ENCODE measurements at regions not wholly inside any gene's neighbourhood (a gene's known extent, or its start where the extent isn't known, plus 50 kb on each side); places are given as distances from the start of the nearest gene placed in this dataset.

DNA sequence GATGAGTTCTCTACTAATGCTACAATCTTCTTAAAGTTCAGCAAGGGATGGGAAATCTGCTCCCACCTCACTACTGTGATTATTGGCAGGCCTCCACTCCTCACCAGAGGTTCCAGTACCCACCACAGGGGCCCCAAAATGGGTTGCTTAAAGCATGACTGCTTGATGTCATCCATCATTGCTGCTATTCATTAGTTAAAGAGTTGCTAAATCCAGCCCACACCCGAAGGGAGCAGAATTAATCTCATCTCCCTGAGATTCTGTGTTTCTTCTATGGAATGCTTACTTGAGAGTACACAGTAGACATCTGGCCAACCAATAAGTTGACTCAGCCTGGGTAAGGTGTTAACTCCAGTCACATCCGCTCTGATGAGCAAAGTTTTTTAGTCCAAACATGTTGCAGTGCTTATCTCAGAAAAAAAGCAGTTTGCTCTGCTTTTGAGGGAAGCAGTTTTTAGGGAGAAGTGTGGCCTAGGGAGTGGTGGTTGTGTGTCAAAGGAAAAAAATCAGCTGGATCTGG lies 690.2 kb upstream of the POU3F3 start:
- DNase-seq, result no peak

DNA sequence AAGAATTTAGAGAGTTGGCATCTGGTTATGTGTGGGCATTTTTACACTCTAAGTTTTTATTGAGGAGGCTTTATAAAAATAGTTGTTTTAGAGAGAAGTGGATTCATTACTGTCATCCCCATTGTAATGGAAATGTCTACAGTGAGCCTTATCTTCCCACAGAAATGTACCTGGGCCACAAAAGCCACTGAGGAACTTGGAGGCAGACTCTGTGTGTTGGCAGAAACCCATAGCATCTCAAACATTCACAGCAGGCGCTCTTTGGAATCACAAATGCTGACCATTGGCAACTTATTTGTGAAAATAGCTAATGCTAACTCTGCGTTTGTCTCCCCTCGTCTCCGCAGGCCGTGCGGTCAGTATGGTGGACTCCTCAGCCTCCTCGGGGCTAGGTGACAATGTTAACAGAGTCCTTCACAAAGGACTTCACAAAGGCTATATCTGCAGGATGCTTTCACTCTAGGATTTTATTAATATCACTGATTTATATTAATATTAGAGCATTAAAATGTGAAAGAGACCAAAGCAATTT lies 689.1 kb upstream of the POU3F3 start:
- no peak for DNase-seq

DNA sequence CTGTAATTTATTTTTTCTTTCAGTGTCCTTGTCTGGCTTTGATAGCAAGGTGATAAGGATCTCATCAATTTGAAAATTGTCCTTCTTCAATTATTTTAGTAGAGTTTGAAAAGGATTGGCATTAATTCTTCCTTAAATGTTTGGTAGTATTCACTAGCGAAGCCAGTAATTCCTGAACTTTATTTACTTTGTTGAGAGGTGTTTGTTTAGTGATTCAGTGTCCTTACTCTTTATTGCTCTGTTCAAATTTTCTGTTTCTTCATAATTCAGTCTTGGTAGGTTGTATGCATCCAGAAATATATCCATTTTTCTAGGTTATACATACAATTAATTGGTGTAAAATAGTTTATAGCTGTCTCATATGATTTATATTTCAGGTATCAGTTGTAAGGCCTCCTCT lies 676.7 kb upstream of the POU3F3 start:
- no peak for DNase-seq

DNA sequence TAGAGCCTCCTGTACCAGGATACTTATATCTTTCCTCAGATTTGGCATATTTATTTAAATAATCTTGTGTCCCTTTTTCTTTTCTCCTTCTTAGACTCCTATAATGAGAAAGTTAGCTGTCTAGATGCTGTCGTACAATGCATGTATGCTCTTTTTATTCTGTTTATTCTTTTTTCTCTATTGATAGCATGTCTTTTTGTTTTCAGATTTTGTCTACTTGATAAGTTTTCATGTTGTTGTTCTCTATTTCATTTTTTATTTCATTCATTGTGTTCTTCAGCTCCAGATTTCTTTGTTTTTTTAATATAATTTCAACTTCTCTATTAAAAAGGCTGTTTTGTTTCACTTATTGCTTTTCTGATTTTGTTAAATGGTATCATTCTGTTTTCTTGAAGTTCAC lies 674.3 kb upstream of the POU3F3 start:
- no peak for DNase-seq

DNA sequence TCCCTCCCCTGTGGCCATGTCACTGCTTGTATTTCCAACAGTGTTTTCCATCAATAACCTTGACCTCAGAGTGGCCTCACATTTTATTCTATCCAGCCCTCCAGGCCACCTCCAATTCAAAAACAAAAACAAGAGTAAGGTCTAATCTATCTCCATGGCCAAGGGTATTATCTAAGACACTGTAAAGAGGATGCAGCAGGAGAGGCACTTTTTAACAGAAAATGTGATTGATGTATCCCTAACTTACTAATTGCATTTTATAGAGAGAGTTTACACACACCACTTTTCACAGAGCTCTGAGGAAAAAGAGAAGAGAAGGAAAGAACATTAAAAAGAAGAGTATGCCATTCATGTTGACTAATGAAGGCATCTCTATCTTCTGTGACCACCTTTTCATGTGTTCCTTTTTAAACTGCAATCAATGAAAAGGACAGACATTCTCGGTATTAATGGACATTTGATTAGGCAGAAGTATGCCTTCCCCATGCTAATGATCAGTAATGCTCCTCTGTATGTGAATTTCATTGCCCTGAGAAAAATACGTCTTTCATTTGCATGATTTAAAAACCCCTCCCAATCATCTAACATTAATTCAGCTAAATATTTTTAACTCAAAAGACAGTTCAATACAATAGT lies 653.3 kb upstream of the POU3F3 start:
- DNase-seq, result no peak

DNA sequence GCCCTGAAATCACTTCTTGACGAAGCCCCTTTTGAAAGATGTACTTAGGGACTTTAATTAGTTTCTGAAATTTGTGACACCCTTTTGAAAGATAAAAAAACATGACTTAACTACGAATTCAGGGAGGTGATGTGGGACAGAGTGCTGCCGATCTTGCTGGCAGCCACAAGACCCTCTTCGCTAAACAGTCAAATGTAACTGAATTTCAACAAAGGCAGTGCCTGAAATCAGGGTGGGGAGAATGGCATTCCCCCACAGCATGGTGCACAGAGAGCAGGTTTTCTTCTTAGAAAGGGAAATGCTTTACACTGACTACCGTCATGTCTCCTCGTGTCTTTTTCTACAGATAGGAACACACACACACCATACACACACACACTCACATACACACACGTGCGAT lies 640.2 kb upstream of the POU3F3 start:
- DNase-seq, result no peak

DNA sequence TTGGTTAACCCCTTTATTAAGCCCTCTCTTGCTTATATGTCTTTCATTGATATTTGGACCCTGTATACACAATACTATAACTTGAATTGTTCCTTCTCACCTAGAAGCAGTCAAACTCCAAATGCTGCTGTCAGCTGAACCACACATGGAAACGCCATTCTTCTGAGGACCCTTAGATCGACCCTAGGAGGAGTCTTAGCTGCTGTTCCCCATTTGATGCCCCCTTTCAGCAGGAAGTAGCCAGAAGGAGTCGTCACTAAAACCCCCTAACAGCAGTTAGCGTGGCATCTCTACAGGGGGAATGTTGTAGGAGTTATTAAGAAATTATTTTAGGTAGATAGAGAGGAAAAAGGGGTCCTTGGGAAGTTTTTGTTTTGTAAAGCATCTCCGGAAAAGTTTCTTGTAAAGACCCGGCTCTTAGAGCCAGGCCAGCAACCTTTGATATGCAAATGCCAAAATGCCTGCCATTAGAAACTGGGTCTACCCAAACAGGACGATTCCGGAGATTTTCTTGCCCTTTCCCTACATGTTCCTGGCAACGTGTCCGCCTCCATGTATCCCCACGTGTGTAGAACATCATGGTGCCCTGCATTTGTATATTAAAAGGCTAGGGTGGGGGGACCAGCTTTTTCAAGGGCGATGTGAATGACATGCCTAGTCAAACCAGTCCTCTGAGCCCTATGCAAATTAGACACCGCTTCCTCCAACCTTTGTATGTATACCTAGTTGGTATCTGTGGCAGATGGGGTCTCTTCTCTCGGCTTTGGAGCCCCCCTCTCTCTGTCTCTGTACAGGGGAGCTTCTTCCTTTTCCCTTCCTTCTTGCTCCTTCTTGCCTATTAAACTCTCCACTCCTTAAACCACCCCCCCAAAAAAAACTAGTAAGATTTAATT lies 638.4 kb upstream of the POU3F3 start:
- DNase-seq, result no peak

DNA sequence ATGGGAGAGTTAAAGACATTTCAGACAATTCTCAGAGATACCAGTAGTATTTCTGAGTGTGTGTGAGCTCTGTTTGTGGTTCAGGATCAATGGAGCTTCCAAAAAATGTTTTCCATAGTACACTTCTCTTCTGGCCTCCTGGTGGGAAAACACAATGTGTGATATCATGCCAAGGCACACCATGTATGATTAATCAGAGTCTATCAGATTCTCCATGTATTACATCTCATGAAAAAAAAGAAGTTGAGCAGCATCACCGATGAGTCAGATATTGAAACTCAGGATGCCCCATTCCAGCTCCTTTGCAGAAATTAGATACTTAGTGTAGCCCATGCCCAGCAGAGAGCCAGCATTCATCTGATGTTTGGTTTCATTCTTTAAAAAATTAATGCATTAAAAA lies 620.3 kb upstream of the POU3F3 start:
- no peak for DNase-seq

DNA sequence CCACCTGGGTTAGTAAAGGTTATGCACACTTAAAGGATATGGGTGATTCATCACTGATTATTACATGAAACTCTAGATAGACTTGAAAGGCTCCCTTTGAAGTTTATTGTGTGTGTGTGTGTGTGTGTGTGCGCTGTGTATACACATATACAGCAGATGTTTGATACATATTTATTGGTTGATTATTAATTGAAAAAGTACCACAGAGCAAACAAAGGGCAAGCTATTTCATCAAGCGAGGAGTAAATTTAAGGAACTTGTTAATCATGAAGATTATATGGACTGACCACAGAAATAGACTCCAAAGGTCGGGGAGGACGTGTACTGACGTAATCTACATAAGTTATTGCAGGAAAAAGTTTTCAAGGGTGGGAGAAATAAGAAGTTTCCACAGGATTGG lies 617.4 kb upstream of the POU3F3 start:
- no peak for DNase-seq

DNA sequence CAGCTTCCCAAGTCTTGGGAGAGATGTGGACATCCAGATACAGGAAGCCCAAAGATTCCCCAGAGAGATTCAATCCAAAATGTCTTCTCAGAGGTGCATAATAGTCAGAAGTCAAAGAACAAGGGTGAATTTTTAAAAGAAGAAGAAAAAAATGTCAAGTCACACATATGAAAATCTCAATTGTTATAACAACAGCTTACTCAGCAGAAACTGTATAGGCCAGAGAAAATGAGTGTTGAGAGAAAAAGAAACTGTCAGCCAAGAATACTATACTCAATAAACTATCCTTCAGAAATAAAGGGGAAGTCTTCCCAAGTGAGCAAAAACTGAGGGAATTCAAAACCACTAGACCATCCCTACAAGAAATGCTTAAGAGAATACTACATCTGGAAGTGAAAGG lies 612.9 kb upstream of the POU3F3 start:
- DNase-seq, result no peak

DNA sequence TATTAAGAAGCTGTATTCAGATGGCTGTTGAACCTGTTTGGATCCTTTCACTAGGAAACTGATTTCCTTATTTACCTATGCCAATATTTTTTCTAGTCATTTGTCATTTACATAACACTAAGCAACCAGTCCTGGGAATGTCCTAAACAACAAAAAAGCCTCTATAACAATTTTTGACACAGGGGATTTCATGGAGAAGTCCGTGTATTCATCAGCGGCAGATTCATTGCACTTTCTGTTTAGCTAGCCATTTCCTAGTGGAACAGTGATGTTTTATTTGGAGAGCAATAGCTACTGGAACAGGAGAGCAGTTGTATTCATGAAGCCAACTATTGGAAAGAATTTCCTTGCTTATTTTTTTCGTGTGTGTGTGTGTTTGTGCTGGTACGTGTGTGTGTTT lies 604.3 kb upstream of the POU3F3 start:
- no peak for DNase-seq

DNA sequence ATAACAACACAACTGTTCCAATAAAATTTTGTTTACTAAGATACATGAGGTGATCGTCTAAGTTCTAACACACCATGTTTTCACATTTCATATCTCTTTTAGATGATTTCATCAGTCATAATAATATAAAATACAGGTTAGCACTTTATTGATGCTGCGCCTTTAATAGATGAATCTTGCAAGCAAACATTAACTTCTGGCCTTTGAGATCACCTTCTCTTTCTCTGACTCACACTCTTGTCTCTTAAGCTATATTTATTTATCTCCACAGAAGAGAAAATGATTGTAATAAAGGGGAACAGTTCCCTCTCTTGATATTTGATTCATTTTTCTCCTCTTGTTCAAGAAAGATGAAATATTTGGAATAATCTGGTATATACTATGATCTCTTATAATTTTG lies 603.3 kb upstream of the POU3F3 start:
- DNase-seq, result no peak

DNA sequence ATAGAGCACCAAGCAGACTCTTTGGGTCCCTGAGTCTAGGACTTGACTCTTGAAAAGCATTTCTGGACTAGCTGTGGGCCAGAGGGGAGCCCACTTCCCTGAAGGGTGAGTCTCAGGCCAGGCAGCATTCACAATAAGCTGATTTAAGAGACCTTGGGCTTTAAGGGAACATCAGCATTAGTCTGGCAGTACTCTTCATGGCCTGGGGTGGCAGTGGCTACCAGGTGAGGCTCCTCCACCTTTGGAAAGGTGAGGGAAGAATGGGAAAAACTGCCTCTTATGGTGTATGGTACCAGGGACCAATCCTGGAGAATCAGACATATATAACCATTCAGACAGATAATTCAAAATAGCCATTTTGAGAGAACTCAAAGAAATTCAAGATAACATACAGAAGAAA lies 599.9 kb upstream of the POU3F3 start:
- DNase-seq, result no peak

DNA sequence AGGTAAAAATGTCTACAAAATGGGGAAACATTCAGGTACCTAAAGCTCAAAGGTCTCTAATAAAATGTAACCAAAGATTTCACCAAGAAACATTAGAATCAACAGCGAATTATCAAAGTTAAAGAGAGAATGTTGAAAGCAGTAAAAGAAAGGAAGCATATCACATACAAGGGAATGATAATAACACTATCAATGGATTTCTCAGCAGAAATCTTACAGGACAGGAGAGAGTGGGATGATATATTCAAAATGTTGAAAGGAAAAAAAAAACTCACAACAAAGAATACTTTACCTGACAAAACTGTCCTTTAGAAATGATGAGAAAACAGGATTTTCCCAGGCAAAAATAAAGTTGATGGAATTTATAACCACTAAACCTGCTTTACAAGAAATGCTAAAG lies 591.2 kb upstream of the POU3F3 start:
- DNase-seq, result no peak

DNA sequence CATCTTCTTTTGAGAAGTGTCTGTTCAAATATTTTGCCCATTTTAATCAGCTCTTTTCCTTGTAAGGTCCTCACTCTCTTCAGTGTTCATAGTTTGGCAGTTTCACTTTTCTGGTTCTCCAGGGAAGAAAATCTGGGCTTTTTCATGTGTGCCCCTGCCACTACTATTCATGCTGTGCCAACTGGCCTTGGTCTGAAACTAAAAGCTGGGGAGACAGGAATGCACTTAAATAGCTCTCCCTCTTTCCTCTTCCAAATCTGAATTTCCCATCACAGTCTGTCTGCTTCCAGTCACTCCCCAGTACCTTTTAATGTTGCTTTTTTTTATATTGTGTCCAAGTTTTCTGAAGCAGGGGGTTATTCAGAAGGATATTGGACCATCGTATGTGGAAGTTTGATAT lies 574.3 kb upstream of the POU3F3 start:
- DNase-seq, result no peak

DNA sequence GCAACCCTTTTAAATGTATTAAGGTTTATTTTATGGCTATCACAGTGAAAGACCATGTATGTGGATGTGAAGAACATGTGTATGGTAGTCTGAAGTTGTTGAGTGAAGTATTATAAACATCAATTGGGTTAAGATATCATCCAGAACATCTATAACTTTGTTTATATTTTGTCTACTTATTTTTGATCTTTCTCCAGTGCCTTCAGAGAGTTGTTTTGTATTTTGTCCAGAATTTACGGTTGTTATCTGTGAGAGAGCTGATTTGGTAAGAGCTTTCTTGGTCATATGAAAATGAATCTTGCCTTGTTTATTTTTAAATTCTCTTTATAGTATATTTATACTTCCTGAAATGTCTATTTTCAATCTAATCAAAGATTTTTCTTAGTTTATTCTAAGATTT lies 573.7 kb upstream of the POU3F3 start:
- no peak for DNase-seq

DNA sequence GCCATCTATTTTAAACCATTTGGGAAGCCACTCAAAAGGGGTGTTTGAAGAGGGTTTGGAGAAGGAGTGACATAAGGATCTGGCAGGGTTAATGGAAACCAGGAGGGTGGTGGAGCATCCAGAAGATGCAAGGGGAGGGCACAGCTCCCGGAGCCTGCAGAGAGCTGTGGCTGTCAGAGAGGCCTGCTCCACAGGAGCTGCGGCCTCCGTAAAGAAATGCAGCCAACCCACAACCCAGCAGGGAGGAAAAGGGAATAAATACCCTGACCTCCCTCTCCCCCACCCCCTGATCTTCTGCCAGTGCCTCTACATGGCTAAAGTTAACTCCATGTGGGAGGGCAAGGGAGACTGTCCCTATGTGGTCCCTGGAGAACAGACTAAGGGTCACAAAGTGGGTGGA lies 567.1 kb upstream of the POU3F3 start:
- DNase-seq, result peak; percentile 15

DNA sequence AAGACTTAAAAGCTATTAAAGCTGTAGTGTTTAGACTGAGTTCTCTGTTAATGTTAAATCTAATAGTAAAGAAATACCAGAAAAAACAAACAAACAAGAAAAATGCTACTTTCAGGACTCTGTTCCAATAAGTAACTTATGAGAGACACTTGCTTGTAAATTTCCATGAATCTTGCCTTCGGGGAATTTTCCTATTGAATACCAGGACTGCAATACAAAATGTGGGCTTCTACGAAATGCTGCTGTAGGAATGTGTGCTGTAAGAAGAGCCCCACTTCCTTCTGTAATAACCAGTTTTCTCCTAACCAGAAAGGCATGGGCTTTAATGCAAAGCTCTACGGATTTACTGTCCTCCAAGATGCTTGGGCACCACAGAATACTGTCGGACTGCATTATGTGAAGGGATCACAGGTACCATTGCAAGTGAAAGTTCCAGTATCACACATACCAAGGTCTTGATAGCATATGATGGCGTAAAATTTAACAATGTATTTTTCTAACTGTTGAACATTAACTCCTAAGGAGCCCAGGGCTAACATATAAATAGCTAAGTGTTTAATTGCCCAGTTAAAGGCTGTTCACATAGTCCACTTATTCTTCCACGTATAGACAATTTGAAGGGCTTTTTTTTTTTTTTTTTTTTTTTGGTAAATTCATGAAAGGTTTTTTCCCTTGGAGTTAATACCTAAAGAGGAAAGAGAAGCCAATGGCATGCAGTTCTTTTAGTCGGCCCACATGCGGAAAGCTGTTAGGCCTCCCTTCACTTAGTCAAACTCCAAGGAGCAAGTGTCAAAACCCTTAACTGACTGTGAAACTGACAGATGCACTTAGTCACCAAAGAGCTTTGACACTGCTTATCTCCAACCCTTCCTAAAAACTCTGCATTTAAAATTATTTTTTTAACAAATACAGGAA lies 564.0 kb upstream of the POU3F3 start:
- no peak for DNase-seq

DNA sequence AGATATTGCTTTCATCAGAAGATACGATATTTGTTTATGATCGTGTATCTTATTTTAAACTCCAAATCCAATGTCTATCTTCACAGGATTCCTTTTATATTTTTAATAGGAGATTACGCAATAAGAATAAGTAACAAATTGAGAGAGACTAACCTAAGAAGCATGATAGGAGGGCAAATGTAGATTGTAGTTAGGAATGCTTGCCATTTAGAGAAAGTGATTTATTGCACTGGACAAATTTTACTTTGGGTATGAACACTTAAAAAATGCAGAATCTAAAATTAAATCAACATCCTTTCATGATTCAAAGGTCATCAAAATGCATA lies 563.4 kb upstream of the POU3F3 start:
- no peak for DNase-seq

DNA sequence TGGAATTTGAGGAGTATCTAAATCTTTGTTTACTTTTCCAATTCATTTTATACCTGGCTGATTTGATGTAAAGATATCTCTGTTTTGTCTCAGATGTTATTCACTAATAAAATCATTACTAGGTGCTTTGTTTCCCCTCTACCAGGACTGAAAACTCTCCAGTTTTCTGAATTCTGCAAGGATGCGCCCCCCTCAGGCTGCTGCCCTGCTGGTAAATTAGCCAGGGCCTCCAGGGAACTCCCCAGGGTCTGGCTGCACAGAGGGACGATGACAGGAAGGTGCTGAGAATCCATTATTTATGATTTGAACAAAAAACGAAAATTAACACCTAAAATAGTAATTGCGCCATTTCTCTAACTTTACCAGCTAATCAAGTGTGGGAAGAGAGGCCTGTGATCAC lies 541.2 kb upstream of the POU3F3 start:
- no peak for DNase-seq

DNA sequence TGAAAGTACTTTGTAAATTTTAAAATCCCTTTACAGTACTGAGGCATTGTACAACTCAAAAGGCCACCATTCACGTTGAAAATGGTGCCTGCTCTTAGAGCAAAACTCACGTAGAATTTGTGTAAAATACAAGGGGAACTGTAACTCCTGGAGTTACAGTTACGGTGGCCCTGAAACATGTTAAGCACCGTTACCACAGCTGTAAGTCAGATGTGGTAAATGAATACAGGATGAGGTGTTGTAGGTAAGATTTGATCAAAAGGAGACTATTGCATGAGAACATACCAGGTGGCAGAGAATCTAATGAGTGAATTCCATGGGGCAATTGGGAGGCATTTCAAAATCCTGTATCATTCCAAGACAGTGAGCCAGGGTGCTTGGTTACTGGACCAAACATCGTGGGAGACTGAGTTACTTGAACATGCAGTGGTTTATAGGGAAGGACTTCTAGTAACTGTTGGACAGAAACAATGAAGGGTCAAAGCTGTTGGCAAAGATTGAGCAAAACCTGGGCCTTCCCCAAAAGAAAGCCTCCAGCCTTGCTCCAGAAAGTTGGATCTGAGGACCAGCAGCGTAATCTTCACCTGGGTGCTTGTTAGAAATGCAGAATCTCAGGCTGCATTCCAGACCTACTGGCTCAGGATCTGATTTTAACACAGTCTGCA lies 535.8 kb upstream of the POU3F3 start:
- DNase-seq, result no peak

DNA sequence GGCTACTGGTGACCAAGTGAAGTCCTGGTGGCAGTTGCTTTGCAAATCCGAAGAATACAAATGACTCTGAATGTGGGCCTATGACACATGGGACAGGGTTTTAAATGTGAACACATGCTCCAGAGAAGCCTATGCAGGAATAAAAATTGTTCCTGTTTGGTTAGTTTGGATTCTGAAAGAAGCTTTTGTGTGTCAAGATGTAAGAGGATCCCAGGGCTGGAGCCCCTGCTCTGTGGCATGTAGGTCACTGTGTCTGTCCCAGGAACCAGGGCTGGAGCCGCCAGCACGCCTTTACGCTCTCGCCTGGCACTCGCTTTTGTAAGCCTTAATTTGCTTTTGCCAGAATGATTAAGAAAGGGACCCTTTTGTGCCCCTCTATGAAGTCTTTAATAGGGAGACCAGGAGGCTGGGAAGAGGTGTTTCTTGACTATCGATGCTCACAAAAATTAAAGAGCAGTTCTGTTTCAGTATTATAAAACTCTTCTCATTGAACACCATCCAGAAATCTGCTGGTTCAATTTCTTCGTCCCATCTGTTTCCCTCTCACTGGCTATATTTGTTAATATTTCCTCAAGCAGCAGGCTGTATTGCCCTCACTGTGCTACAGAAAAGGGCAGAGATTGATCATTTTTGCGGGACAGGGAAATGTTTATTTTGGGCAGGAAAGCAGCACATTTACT lies 532.7 kb upstream of the POU3F3 start:
- no peak for DNase-seq
